CD4-positive, alpha-beta memory T cell (primary cell): ENCODE measurements at regions not wholly inside any gene's neighbourhood (a gene's known extent, or its start where the extent isn't known, plus 50 kb on each side); places are given as distances from the start of the nearest gene placed in this dataset.

Source experiments
- CTCF ChIA-PET: fragments of 350-600 bp; sonication (Branson Sonifier 250); formaldehyde crosslinking; loops from one replicate; lab custom pipeline; 2021; ENCODE audit warnings: inconsistent platforms; ENCODE audit not compliant: partially characterized antibody; lab: Charles Lee
- POLR2A ChIA-PET: fragments of 350-600 bp; sonication (Branson Sonifier 250); formaldehyde crosslinking; loops from one replicate; lab custom pipeline; 2021; ENCODE audit not compliant: partially characterized antibody; lab: Charles Lee
- DNase-seq, 5 donors: peaks; one replicate each; pipeline versions ENCODE4 v3.0.0 to v3.0.0-alpha.2; 2020 to 2022; ENCODE audit warnings: mixed read lengths in 1 of 5
- H3K27ac ChIP-seq: one replicate; pipeline ENCODE4 v1.7.0; 2013; ENCODE audit warnings: low read depth, low read length
- H3K27me3 ChIP-seq: 2 replicates; pipeline ENCODE4 v1.7.0; 2013; ENCODE audit warnings: mild to moderate bottlenecking, low read length, moderate library complexity; ENCODE audit not compliant: insufficient read depth
- H3K36me3 ChIP-seq: 2 replicates; pipeline ENCODE4 v1.7.0; 2013; ENCODE audit warnings: mild to moderate bottlenecking, low read length, moderate library complexity; ENCODE audit not compliant: insufficient read depth
- H3K4me1 ChIP-seq: 2 replicates; pipeline ENCODE4 v1.7.0; 2013; ENCODE audit warnings: mild to moderate bottlenecking, low read length, moderate library complexity; ENCODE audit not compliant: insufficient read depth
- H3K4me3 ChIP-seq, 2 donors: one replicate each; pipeline ENCODE4 v1.7.0; 2013; ENCODE audit warnings: low read length in 2 of 2, mild to moderate bottlenecking in 1 of 2
- H3K9me3 ChIP-seq, 2 donors: one replicate each; pipeline ENCODE4 v1.7.0; 2013; ENCODE audit warnings: low read length in 2 of 2, control low read depth in 1 of 2; ENCODE audit not compliant: control insufficient read depth in 1 of 2
- H3K27ac Mint-ChIP-seq, 7 donors: one replicate each; pipeline ENCODE4 v1.8.0; 2020 to 2021; ENCODE audit warnings: mixed read lengths in 7 of 7, mild to moderate bottlenecking in 6 of 7, inconsistent platforms in 3 of 7, moderate library complexity in 3 of 7
- H3K27me3 Mint-ChIP-seq, 2 donors: one replicate each; pipeline ENCODE4 v1.8.0; 2020 to 2021; ENCODE audit warnings: mixed read lengths in 2 of 2
- H3K36me3 Mint-ChIP-seq, 2 donors: one replicate each; pipeline ENCODE4 v1.8.0; 2020 to 2021; ENCODE audit warnings: mixed read lengths in 2 of 2, inconsistent platforms in 1 of 2, mild to moderate bottlenecking in 1 of 2
- H3K4me1 Mint-ChIP-seq, 4 donors: one replicate each; pipeline ENCODE4 v1.8.0; 2020 to 2021; ENCODE audit warnings: mixed read lengths in 4 of 4, mild to moderate bottlenecking in 1 of 4
- H3K4me3 Mint-ChIP-seq, 8 donors: one replicate each; pipeline ENCODE4 v1.8.0; 2020 to 2021; ENCODE audit warnings: mixed read lengths in 8 of 8, mild to moderate bottlenecking in 7 of 8, moderate library complexity in 6 of 8, inconsistent platforms in 3 of 8
- H3K9me3 Mint-ChIP-seq, 8 donors: one replicate each; pipeline ENCODE4 v1.8.0; 2020 to 2021; ENCODE audit warnings: mixed read lengths in 8 of 8, mild to moderate bottlenecking in 5 of 8, inconsistent platforms in 3 of 8, moderate library complexity in 1 of 8
- intact Hi-C: fragments of 100-400 bp; cut with micrococcal nuclease; formaldehyde crosslinking; loops from one replicate; pipeline ENCODE4 v1.15.1; 2023

DNA sequence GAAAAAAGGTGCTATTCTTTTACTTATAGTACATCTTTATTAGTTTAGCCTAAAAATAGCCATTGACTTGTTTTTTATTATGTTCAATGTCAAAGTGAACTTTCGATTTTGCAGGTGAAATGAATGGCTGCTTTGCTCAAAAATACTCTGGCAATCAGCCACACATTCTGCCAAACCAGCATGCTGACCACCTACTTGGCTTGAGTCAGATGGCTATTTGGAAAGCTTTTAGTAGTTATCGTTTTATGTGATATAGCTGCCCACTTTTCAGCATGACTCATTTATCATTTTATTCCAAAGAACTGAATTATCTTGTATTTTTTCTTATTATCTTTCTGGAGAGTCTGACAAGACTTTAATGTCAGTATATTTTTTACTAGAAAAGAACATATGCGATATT, 1615.8 kb upstream of the TMEFF2 start:
- CTCF ChIA-PET = no interaction called here
- Histone ChIP-seq H3K4me3 (no peak overlapping the region), H3K9me3 (no peaks in the 10 kb centered on the region), H3K27ac (no peak overlapping the region), H3K36me3 (no peaks in the 10 kb centered on the region), H3K27me3 (no peaks in the 10 kb centered on the region), H3K4me1 (no peaks in the 10 kb centered on the region)
- H3K4me1 Mint-ChIP-seq = no peaks in the 10 kb centered on the region
- H3K9me3 Mint-ChIP-seq = peaks cover 0 to 3% (median 0%) of the 10 kb centered on the region in 8 donors
- H3K27ac Mint-ChIP-seq = no peak overlapping the region
- H3K36me3 Mint-ChIP-seq = no peaks in the 10 kb centered on the region
- intact Hi-C loops = no loop called here
- H3K27me3 Mint-ChIP-seq = no peaks in the 10 kb centered on the region
- no peak for DNase-seq
- POLR2A ChIA-PET = no interaction called here
- no peak overlapping the region for H3K4me3 Mint-ChIP-seq

DNA sequence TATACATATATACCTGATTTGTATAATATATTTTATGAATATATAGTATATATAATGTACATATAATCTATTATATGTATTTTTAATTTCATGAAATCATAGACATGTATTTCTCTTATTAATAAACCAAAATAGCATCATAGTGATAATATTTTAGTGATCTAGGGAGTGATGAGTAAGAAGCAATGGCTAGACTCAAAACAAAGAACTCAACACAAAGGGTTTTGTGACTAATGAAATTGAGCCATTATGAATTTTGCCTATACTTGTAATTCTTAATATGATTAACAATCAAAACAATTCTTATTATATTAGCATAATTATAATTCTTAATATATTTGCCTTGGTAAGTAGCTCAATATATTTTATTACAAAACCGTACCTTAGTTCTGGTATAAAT, 1614.1 kb upstream of the TMEFF2 start:
- ChIA-PET POLR2A (no interaction called here), CTCF (no interaction called here)
- H3K4me3 Mint-ChIP-seq = no peak overlapping the region
- Histone ChIP-seq H3K9me3 (no peaks in the 10 kb centered on the region), H3K4me3 (no peak overlapping the region), H3K27ac (no peak overlapping the region), H3K36me3 (no peaks in the 10 kb centered on the region), H3K4me1 (no peaks in the 10 kb centered on the region), H3K27me3 (no peaks in the 10 kb centered on the region)
- H3K4me1 Mint-ChIP-seq = no peaks in the 10 kb centered on the region
- intact Hi-C loops = no loop called here
- H3K27me3 Mint-ChIP-seq = no peaks in the 10 kb centered on the region
- H3K27ac Mint-ChIP-seq = no peak overlapping the region
- peaks cover 0 to 3% (median 0%) of the 10 kb centered on the region in 8 donors for H3K9me3 Mint-ChIP-seq
- DNase-seq = no peak
- H3K36me3 Mint-ChIP-seq = no peaks in the 10 kb centered on the region

DNA sequence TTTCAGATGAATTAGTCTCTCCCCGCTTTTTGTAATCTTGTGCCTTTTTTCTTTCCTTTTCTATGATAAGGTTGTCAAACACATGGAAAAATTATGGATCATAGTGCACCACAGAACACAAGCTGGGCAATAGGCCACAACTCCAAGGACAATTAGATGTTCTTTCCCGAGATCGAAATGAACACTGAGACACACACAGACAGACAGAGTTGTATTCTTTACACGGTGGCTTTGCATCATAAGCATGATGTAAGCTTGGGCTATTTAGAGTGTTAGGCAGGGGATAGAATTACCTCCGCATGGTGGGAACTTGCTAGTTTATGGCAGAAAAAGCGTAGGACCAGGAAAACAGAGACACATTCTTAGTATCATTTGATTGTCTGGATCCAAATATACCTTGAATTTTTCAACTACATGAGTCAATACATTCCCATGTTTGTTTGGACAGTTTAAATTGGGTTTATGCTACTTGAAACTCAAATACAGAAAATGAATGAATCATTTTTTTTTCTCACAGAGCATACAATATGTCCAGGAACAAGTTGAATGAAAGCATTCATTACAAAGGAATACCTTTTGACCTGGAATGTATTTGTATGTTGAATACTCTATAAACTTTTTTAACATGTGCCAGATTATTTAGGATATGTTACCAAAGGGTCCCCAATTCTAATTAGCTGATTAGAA, 1611.5 kb upstream of the TMEFF2 start:
- no peaks in the 10 kb centered on the region for H3K36me3 Mint-ChIP-seq
- no peak overlapping the region for H3K27ac Mint-ChIP-seq
- Histone ChIP-seq H3K4me1 (no peaks in the 10 kb centered on the region), H3K4me3 (no peak overlapping the region), H3K27me3 (no peaks in the 10 kb centered on the region), H3K27ac (no peak overlapping the region), H3K9me3 (no peaks in the 10 kb centered on the region), H3K36me3 (no peaks in the 10 kb centered on the region)
- no peak overlapping the region for H3K4me3 Mint-ChIP-seq
- no peaks in the 10 kb centered on the region for H3K27me3 Mint-ChIP-seq
- no peaks in the 10 kb centered on the region for H3K4me1 Mint-ChIP-seq
- POLR2A ChIA-PET = no interaction called here
- CTCF ChIA-PET = no interaction called here
- no peak for DNase-seq
- peaks cover 0 to 5% (median 0%) of the 10 kb centered on the region in 8 donors for H3K9me3 Mint-ChIP-seq
- intact Hi-C loops = no loop called here

DNA sequence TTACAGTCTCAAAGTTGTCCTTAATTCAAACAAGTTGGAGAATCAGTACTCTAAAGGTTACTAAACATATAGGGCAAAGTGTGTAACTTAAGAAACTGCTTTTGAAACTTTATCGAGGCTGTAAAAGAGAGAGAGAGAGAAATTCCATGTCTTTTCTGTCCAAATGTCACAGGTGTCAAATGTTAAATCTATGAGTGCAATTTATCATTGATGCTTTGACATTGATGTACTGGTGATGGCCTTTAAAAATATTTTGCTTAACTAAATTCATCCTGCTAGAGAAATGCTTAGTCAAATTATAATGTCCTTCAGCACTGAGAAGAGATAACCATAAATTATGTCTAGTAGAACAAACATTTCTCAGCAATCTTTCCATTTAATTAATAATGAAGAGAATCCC, 1602.1 kb upstream of the TMEFF2 start:
- no peaks in the 10 kb centered on the region for H3K4me1 Mint-ChIP-seq
- Histone ChIP-seq H3K36me3 (no peaks in the 10 kb centered on the region), H3K27me3 (no peaks in the 10 kb centered on the region), H3K4me3 (no peak overlapping the region), H3K9me3 (no peaks in the 10 kb centered on the region), H3K4me1 (no peaks in the 10 kb centered on the region), H3K27ac (no peak overlapping the region)
- CTCF ChIA-PET = no interaction called here
- intact Hi-C loops = no loop called here
- POLR2A ChIA-PET = no interaction called here
- H3K9me3 Mint-ChIP-seq = peaks cover 0 to 5% (median 0%) of the 10 kb centered on the region in 8 donors
- no peak overlapping the region for H3K4me3 Mint-ChIP-seq
- no peak for DNase-seq
- H3K27ac Mint-ChIP-seq = no peak overlapping the region
- no peaks in the 10 kb centered on the region for H3K27me3 Mint-ChIP-seq
- no peaks in the 10 kb centered on the region for H3K36me3 Mint-ChIP-seq

DNA sequence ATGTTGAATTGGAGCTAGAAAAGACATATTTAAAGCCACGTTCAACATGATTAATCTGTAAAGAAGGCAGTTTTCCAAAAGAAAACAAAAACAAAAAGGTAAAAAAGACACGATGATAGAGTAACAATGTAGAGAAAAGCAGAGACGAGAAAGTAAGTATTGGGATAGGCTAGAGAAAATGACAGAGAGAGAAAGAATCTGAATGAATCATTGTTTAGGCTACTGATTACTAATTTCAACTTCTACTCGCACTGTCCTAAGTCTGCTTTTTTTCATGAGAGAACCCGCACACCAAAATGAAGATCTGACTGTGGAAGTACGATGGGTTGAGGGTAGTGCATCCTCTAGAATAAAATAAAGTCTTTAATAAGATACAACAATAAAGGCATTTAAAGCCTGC, 1599.2 kb upstream of the TMEFF2 start:
- H3K4me3 ChIP-seq = no peak overlapping the region
- Mint-ChIP-seq H3K27ac (no peak overlapping the region), H3K27me3 (no peaks in the 10 kb centered on the region), H3K4me1 (no peaks in the 10 kb centered on the region), H3K4me3 (no peak overlapping the region), H3K9me3 (peaks cover 0 to 5% (median 0%) of the 10 kb centered on the region in 8 donors), H3K36me3 (no peaks in the 10 kb centered on the region)
- DNase-seq = no peak
- no peaks in the 10 kb centered on the region for H3K36me3 ChIP-seq
- CTCF ChIA-PET = no interaction called here
- intact Hi-C loops = no loop called here
- no peak overlapping the region for H3K27ac ChIP-seq
- H3K4me1 ChIP-seq = no peaks in the 10 kb centered on the region
- H3K27me3 ChIP-seq = no peaks in the 10 kb centered on the region
- no peaks in the 10 kb centered on the region for H3K9me3 ChIP-seq
- POLR2A ChIA-PET = no interaction called here

DNA sequence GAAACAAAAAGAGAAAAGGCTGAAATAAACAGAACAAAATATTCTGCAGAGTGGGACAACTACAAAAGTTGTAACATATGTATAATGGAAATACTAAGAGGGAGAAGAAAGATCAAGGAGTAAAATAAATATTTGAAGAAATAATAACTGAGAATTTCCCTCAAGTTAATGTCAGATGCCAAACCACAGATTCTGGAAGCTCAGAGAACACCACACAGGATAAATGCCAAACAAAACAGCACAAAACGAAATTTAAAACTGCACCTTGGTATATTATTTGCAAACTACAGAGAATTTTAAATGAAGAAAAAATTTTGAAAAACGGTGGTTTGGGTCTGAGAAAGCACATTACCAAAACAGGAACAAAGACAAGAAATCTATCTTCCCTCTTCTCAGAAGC, 1588.9 kb upstream of the TMEFF2 start:
- intact Hi-C loops = no loop called here
- Mint-ChIP-seq H3K4me1 (no peaks in the 10 kb centered on the region), H3K27me3 (no peaks in the 10 kb centered on the region), H3K36me3 (no peaks in the 10 kb centered on the region), H3K27ac (no peak overlapping the region), H3K9me3 (peaks cover 0 to 6% (median 2%) of the 10 kb centered on the region in 8 donors), H3K4me3 (no peak overlapping the region)
- ChIA-PET CTCF (no interaction called here), POLR2A (no interaction called here)
- Histone ChIP-seq H3K36me3 (no peaks in the 10 kb centered on the region), H3K27me3 (no peaks in the 10 kb centered on the region), H3K27ac (no peak overlapping the region), H3K9me3 (no peaks in the 10 kb centered on the region), H3K4me3 (no peak overlapping the region), H3K4me1 (no peaks in the 10 kb centered on the region)
- DNase-seq = no peak

DNA sequence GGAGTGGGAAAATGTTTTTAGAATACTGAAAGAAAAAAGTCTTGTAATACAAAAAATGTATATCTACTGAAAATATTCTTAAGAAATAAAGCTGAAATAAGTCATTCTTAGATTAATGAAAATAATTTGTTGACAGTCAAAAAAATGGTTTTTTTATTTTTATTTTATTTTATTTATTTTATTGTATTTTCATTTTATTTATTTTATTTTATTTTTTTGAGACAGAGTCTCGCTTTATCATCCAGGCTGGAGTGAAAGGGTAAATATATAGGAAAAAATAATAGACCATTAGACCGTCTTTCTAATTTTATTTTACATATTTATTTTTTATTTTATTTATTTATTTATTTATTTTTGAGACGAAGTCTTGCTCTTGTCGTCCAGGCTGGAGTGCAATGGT, 1583.6 kb upstream of the TMEFF2 start:
- no peaks in the 10 kb centered on the region for H3K4me1 ChIP-seq
- no peaks in the 10 kb centered on the region for H3K36me3 ChIP-seq
- Mint-ChIP-seq H3K36me3 (no peaks in the 10 kb centered on the region), H3K4me1 (no peaks in the 10 kb centered on the region), H3K9me3 (peaks cover 0 to 6% (median 0%) of the 10 kb centered on the region in 8 donors), H3K4me3 (no peak overlapping the region), H3K27ac (no peak overlapping the region), H3K27me3 (no peaks in the 10 kb centered on the region)
- H3K9me3 ChIP-seq = no peaks in the 10 kb centered on the region
- no peak overlapping the region for H3K27ac ChIP-seq
- ChIA-PET CTCF (no interaction called here), POLR2A (no interaction called here)
- no peaks in the 10 kb centered on the region for H3K27me3 ChIP-seq
- H3K4me3 ChIP-seq = no peak overlapping the region
- intact Hi-C loops = no loop called here
- DNase-seq = no peak

DNA sequence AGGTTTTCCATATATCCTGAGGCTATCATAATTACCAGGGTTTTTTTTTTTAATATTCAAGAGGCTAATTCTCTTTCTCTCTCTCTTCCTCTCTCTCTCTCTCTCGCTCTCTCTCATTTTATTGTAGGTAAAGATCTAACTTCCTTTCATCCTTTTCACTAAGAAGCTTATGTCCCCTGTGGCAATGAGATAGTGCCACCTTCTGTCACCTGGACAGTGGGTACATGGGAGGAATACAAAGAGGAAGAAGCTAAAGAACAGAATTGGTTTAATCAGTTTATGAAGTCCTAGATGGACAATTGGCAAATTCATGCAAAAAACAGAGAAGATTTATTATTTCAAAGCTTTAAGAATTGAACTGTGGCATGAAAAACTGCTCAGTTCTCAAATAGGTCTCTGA, 1582.3 kb upstream of the TMEFF2 start:
- no peak for DNase-seq
- Mint-ChIP-seq H3K9me3 (no peaks in the 10 kb centered on the region), H3K4me1 (no peaks in the 10 kb centered on the region), H3K27ac (no peak overlapping the region), H3K27me3 (no peaks in the 10 kb centered on the region), H3K36me3 (no peaks in the 10 kb centered on the region), H3K4me3 (no peak overlapping the region)
- intact Hi-C loops = no loop called here
- ChIA-PET POLR2A (no interaction called here), CTCF (no interaction called here)
- H3K4me3 ChIP-seq = no peak overlapping the region
- H3K9me3 ChIP-seq = no peaks in the 10 kb centered on the region
- H3K27me3 ChIP-seq = no peaks in the 10 kb centered on the region
- H3K36me3 ChIP-seq = no peaks in the 10 kb centered on the region
- no peaks in the 10 kb centered on the region for H3K4me1 ChIP-seq
- H3K27ac ChIP-seq = no peak overlapping the region
